Transverse colon (tissue), 3 donors: ENCODE measurements at regions not wholly inside any gene's neighbourhood (a gene's known extent, or its start where the extent isn't known, plus 50 kb on each side); places are given as distances from the start of the nearest gene placed in this dataset.

Source experiments
- CTCF ChIP-seq, 5 experiments: fragments of 200-600 bp in 3 of 5; fragments of 450-650 bp in 2 of 5; sonication (generic) in 3 of 5; IDR thresholded peaks; 1 replicate in 2 of 5; 2 replicates in 3 of 5; pipeline ENCODE4 v1.5.1; 2016 to 2017; ENCODE audit warnings: antibody characterized with exemption in 5 of 5, inconsistent platforms in 3 of 5, mild to moderate bottlenecking in 2 of 5, moderate library complexity in 1 of 5
- POLR2A ChIP-seq: fragments of 450-650 bp; IDR thresholded peaks from one replicate; pipeline ENCODE4 v1.6.1; 2016; ENCODE audit warnings: antibody characterized with exemption, mild to moderate bottlenecking, moderate library complexity

GRCh38 chr4:164648849-164649212, 105.1 kb upstream of the SMIM31 start:
- TF ChIP-seq CTCF (IDR thresholded peaks at IDR 0.05) (no peak), POLR2A (no peak)
